Calu3 (cell line): ENCODE measurements at regions not wholly inside any gene's neighbourhood (a gene's known extent, or its start where the extent isn't known, plus 50 kb on each side); places are given as distances from the start of the nearest gene placed in this dataset.

Source experiments
- BruUV-seq: library from RNA; stranded (reverse); fragments of 400-500 nt; replicated peaks from 2 replicates; lab custom pipeline; 2021; lab: Mats Ljungman, UMichigan
- CTCF ChIA-PET: fragments of 300-600 bp; sonication (Branson Sonifier 250); formaldehyde crosslinking; loops from one replicate; lab custom pipeline; 2022; ENCODE audit warnings: antibody characterized with exemption; lab: Charles Lee
- DNase-seq: peaks from one replicate; pipeline ENCODE4 v3.0.0; 2022
- H3K27ac Mint-ChIP-seq: one replicate; pipeline ENCODE4 v1.8.0; 2022; ENCODE audit warnings: mixed read lengths; ENCODE audit not compliant: unreplicated experiment
- H3K27me3 Mint-ChIP-seq: one replicate; pipeline ENCODE4 v1.8.0; 2022; ENCODE audit warnings: mixed read lengths; ENCODE audit not compliant: unreplicated experiment
- H3K36me3 Mint-ChIP-seq: one replicate; pipeline ENCODE4 v1.8.0; 2022; ENCODE audit warnings: mild to moderate bottlenecking, moderate library complexity, mixed read lengths; ENCODE audit not compliant: insufficient read depth, unreplicated experiment
- H3K4me1 Mint-ChIP-seq: one replicate; pipeline ENCODE4 v1.8.0; 2022; ENCODE audit warnings: mild to moderate bottlenecking, low read depth, mixed read lengths; ENCODE audit not compliant: unreplicated experiment
- H3K4me3 Mint-ChIP-seq: one replicate; pipeline ENCODE4 v1.8.0; 2022; ENCODE audit warnings: mild to moderate bottlenecking, low read depth, moderate library complexity, mixed read lengths; ENCODE audit not compliant: unreplicated experiment
- H3K9me3 Mint-ChIP-seq: one replicate; pipeline ENCODE4 v1.8.0; 2022; ENCODE audit warnings: low read depth, mixed read lengths; ENCODE audit not compliant: unreplicated experiment
- intact Hi-C: fragments of 100-400 bp; cut with micrococcal nuclease; formaldehyde crosslinking; loops from one replicate; pipeline ENCODE4 v1.10.0; 2022; ENCODE audit not compliant: unreplicated experiment
- TF ChIP-seq, protein P1 (sequence below): fragments of 200-600 bp; IDR thresholded peaks from one replicate; pipeline ENCODE4 v1.8.0; 2022; ENCODE audit warnings: antibody characterized with exemption; ENCODE audit not compliant: unreplicated experiment

DNA sequence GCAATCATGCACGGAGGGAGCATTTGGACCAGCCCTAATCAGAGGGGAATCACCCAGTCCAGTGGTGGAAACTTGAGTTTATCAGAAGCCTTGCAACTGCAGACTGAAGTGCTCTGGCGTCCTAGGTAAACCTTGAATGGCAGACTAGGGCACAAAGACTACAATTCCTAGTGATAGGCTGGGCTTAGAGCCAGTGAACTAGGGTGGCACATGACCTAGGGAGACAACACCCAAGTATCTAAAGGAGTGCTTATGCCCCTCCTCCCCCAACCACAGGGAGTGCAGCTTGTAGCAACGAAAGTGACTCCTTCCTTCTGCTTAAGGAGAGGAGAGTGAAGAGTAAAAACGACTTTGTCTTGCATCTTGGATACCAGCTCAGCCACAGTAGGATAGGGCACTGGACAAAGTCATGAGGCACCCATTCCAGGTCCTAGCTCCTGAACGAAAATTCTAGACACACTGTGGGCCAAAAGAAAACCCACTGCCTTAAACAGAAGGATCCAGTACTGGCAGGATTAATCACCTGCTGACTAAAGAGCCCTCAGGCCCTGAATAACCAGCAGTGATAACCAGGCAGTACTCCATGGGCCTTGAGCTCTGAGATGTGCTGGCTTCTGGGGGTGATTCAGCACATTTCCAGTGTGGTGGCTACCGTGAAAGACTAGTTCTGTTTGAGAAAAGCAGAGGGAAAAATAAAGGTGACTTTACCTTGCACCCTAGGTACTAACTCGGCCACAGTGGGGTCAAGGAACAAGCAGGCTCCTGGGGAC, 58.7 kb upstream of the STARD8 start:
- CTCF ChIA-PET: no interaction called here
- no peaks in the 10 kb centered on the region for H3K36me3 Mint-ChIP-seq
- TF ChIP-seq, protein P1, sequence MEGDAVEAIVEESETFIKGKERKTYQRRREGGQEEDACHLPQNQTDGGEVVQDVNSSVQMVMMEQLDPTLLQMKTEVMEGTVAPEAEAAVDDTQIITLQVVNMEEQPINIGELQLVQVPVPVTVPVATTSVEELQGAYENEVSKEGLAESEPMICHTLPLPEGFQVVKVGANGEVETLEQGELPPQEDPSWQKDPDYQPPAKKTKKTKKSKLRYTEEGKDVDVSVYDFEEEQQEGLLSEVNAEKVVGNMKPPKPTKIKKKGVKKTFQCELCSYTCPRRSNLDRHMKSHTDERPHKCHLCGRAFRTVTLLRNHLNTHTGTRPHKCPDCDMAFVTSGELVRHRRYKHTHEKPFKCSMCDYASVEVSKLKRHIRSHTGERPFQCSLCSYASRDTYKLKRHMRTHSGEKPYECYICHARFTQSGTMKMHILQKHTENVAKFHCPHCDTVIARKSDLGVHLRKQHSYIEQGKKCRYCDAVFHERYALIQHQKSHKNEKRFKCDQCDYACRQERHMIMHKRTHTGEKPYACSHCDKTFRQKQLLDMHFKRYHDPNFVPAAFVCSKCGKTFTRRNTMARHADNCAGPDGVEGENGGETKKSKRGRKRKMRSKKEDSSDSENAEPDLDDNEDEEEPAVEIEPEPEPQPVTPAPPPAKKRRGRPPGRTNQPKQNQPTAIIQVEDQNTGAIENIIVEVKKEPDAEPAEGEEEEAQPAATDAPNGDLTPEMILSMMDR: no peak
- BruUV-seq: no TSS peak
- H3K4me1 Mint-ChIP-seq: no peaks in the 10 kb centered on the region
- no peaks in the 10 kb centered on the region for H3K27me3 Mint-ChIP-seq
- H3K27ac Mint-ChIP-seq: no peak overlapping the region
- H3K9me3 Mint-ChIP-seq: no peaks in the 10 kb centered on the region
- intact Hi-C loops: no loop called here
- no peak overlapping the region for H3K4me3 Mint-ChIP-seq
- no peak for DNase-seq

DNA sequence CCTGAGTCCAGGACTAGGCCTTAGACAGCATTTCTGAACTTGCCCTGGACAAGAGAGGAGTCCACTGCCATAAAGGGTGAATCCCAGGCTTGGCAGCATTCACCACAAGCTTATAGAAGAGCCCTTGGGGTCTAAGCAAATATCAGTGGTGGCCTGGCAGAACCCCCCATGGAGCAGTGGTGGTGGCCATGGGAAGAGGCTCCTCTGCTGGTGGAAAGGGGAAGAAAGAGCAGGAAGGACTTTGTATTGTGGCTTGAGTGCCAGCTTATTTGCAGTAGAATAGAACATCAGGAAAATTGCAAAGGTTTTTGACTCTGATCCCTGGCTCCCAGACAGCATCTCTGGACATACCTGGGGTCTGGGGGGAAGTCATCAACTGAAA, 58.1 kb upstream of the STARD8 start:
- no TSS peak for BruUV-seq
- no peaks in the 10 kb centered on the region for H3K9me3 Mint-ChIP-seq

DNA sequence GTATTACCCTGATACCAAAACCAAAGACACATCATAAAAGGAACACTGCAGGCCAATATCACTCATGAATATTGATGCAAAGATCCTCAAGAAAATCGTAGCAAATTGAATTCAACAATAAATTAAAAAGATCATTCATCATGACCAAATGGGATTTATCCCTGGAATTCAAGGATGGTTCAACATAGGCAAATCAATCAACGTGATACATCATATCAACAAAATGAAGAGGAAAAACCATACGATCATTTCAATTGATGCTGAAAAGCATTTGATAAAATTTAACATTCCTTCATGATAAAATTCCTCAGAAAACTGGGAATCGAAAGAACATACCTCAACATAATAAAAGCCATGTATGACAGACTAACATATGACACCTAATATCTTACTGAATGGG, 52.7 kb upstream of the STARD8 start:
- no peaks in the 10 kb centered on the region for H3K27me3 Mint-ChIP-seq
- CTCF ChIA-PET: interaction anchor here (0.7 kb wide), 1 partner anchor 68 kb away, joined by 3 read pairs; no protein-coding TSS in a partner anchor
- no TSS peak for BruUV-seq
- no peak overlapping the region for H3K4me3 Mint-ChIP-seq
- H3K27ac Mint-ChIP-seq: no peak overlapping the region
- intact Hi-C loops: no loop called here
- H3K9me3 Mint-ChIP-seq: peaks cover 7% of the 10 kb centered on the region
- H3K4me1 Mint-ChIP-seq: no peaks in the 10 kb centered on the region
- H3K36me3 Mint-ChIP-seq: no peaks in the 10 kb centered on the region
- DNase-seq: no peak
- TF ChIP-seq, protein P1: no peak

More for the DNA sequence above, 58.1 kb upstream of the STARD8 start:
- Mint-ChIP-seq H3K36me3 (no peaks in the 10 kb centered on the region), H3K4me3 (no peak overlapping the region), H3K4me1 (no peaks in the 10 kb centered on the region), H3K27me3 (no peaks in the 10 kb centered on the region), H3K27ac (no peak overlapping the region)
- TF ChIP-seq, protein P1: no peak
- intact Hi-C loops: no loop called here
- no peak for DNase-seq
- CTCF ChIA-PET: no interaction called here

DNA sequence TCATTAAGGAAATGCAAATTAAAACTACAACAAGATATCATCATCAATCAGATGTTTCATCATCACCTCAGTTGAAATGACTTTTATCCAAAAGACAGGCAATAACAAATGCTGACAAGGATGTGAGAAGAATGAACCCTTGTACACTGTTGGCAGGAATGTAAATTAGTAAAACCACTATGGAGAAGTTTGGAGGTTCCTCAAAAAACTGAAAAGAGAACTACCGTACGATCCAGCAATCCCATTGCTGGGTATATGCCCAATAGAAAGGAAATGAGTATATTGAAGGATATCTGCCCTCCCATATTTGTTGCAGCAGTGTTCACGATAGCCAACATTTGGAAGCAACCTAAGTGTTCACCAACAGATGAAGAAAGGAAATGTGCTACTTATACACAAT, 50.6 kb upstream of the STARD8 start:
- H3K4me3 Mint-ChIP-seq: no peak overlapping the region
- peaks cover 7% of the 10 kb centered on the region for H3K9me3 Mint-ChIP-seq
- no peaks in the 10 kb centered on the region for H3K36me3 Mint-ChIP-seq
- no peak overlapping the region for H3K27ac Mint-ChIP-seq
- H3K4me1 Mint-ChIP-seq: no peaks in the 10 kb centered on the region
- no peaks in the 10 kb centered on the region for H3K27me3 Mint-ChIP-seq
- CTCF ChIA-PET: no interaction called here
- intact Hi-C loops: no loop called here
- no peak for DNase-seq
- no TSS peak for BruUV-seq
- TF ChIP-seq, protein P1: no peak
